ENCODE measurements at regions not wholly inside any gene's neighbourhood (a gene's known extent, or its start where the extent isn't known, plus 50 kb on each side); places are given as distances from the start of the nearest gene placed in this dataset.
A peak's percentile ranks its signal among the peaks of the same experiment; 100 is the strongest.

DNA sequence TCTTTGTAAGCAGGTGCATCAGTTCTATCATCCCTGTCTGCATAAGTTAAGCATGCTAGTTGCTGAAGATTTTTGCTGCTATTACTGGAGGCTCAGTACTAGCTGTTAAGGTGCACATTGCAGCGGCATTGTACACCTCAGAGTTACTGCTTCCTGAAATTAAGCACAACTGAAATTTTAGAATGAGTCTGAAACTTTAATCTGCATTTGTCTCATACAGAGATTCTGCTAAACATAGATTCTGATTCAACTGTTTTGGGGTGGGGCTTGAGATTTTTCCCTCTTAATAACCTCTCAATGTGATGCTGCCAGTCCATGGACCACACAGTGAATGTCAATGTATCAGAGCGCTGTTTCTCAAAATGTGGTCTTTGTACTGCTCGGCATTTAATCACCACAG, 585.7 kb upstream of the GCFC2 start:
- H3K27me3 ChIP-seq (replicated peaks; ENCODE audit: insufficient read depth, low read length), result no peaks in the 10 kb centered on the region
- H3K27ac ChIP-seq (ENCODE audit: low read length), result peak overlapping the region; percentile 48; the same call in 1 of the 2 replicates
- H3K36me3 ChIP-seq (replicated peaks; ENCODE audit: insufficient read depth, low read length), result no peaks in the 10 kb centered on the region
- H2AFZ ChIP-seq (ENCODE audit: low read length), result no peak overlapping the region
- no peak overlapping the region for H3K4me3 ChIP-seq (ENCODE audit: low read length)
- TF ChIP-seq EZH2phosphoT487 (IDR thresholded peaks at IDR 0.05; ENCODE audit: low read length) (no peak), EZH2 (optimal IDR thresholded peaks at IDR 0.05; ENCODE audit: low read depth, low read length) (no peak), CTCF (IDR thresholded peaks at IDR 0.05; ENCODE audit: low read length) (no peak)
- H3K9ac ChIP-seq (ENCODE audit: low read length), result no peak overlapping the region
- H4K20me1 ChIP-seq (ENCODE audit: insufficient read depth, low read length), result no peaks in the 10 kb centered on the region
- DNase-seq, result peak; percentile 81
- no peaks in the 10 kb centered on the region for H3K9me3 ChIP-seq (replicated peaks; ENCODE audit: insufficient read depth, low read length)
- H3K4me2 ChIP-seq (ENCODE audit: low read depth, low read length), result peak overlapping the region; percentile 44
- H3F3A ChIP-seq (ENCODE audit: insufficient read depth, low read length), result peaks cover 9% of the 10 kb centered on the region
- H3K79me2 ChIP-seq (ENCODE audit: low read length), result no peaks in the 10 kb centered on the region
- H3K4me1 ChIP-seq (ENCODE audit: low read length), result peaks cover 34% of the 10 kb centered on the region
- no peaks in the 10 kb centered on the region for H3K9me2 ChIP-seq (replicated peaks; ENCODE audit: insufficient read depth, low read length)

DNA sequence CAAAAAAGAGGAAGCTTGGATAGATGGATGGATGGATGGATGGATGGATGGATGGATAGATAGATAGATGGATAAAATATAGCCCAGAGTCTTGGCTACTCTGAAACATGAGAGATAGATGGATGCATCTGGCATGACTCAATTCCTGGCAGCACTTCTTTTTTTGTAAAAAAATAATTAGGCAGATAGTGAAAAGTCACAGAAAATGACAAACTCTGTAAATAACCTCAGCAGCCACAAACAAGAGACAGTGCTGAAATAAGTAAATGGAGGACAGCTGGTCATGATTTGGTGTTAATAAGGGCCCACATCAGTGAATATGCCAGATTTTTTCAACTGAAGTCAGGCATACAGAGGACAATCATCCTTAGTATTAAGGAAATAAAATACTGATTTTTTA, 585.0 kb upstream of the GCFC2 start:
- Histone ChIP-seq H3K9me2 (replicated peaks; ENCODE audit: insufficient read depth, low read length) (no peaks in the 10 kb centered on the region), H2AFZ (ENCODE audit: low read length) (no peak overlapping the region), H3K27ac (ENCODE audit: low read length) (no peak overlapping the region; the same call in 1 of the 2 replicates), H3K79me2 (ENCODE audit: low read length) (no peaks in the 10 kb centered on the region), H3K4me3 (ENCODE audit: low read length) (no peak overlapping the region), H3K9me3 (replicated peaks; ENCODE audit: insufficient read depth, low read length) (no peaks in the 10 kb centered on the region), H3K4me1 (ENCODE audit: low read length) (peaks cover 34% of the 10 kb centered on the region), H3K36me3 (replicated peaks; ENCODE audit: insufficient read depth, low read length) (no peaks in the 10 kb centered on the region), H3K9ac (ENCODE audit: low read length) (no peak overlapping the region), H4K20me1 (ENCODE audit: insufficient read depth, low read length) (no peaks in the 10 kb centered on the region), H3K27me3 (replicated peaks; ENCODE audit: insufficient read depth, low read length) (no peaks in the 10 kb centered on the region), H3K4me2 (ENCODE audit: low read depth, low read length) (no peak overlapping the region), H3F3A (ENCODE audit: insufficient read depth, low read length) (peaks cover 9% of the 10 kb centered on the region)
- DNase-seq, result no peak
- TF ChIP-seq CTCF (IDR thresholded peaks at IDR 0.05; ENCODE audit: low read length), result no peak
- no peak for TF ChIP-seq EZH2phosphoT487 (IDR thresholded peaks at IDR 0.05; ENCODE audit: low read length)
- no peak for TF ChIP-seq EZH2 (optimal IDR thresholded peaks at IDR 0.05; ENCODE audit: low read depth, low read length)

GRCh38 chr2:76288598-76288997, 577.9 kb upstream of the GCFC2 start:
- Histone ChIP-seq H3F3A (ENCODE audit: insufficient read depth, low read length) (no peaks in the 10 kb centered on the region), H3K4me2 (ENCODE audit: low read depth, low read length) (no peak overlapping the region), H3K27me3 (replicated peaks; ENCODE audit: insufficient read depth, low read length) (no peaks in the 10 kb centered on the region), H3K27ac (ENCODE audit: low read length) (no peak overlapping the region), H3K4me1 (ENCODE audit: low read length) (peaks cover 7% of the 10 kb centered on the region; the same call in 1 of the 2 replicates), H3K36me3 (replicated peaks; ENCODE audit: insufficient read depth, low read length) (no peaks in the 10 kb centered on the region), H2AFZ (ENCODE audit: low read length) (no peak overlapping the region), H3K9ac (ENCODE audit: low read length) (no peak overlapping the region), H3K79me2 (ENCODE audit: low read length) (no peaks in the 10 kb centered on the region), H3K9me3 (replicated peaks; ENCODE audit: insufficient read depth, low read length) (no peaks in the 10 kb centered on the region), H3K4me3 (ENCODE audit: low read length) (no peak overlapping the region), H4K20me1 (ENCODE audit: insufficient read depth, low read length) (no peaks in the 10 kb centered on the region), H3K9me2 (replicated peaks; ENCODE audit: insufficient read depth, low read length) (no peaks in the 10 kb centered on the region)
- TF ChIP-seq EZH2 (optimal IDR thresholded peaks at IDR 0.05; ENCODE audit: low read depth, low read length), result no peak
- no peak for TF ChIP-seq EZH2phosphoT487 (IDR thresholded peaks at IDR 0.05; ENCODE audit: low read length)
- no peak for TF ChIP-seq CTCF (IDR thresholded peaks at IDR 0.05; ENCODE audit: low read length)
- no peak for DNase-seq
